GM23248 (cell line): ENCODE measurements at regions not wholly inside any gene's neighbourhood (a gene's known extent, or its start where the extent isn't known, plus 50 kb on each side); places are given as distances from the start of the nearest gene placed in this dataset.

Source experiments
- EZH2 ChIP-seq: fragments of 200-600 bp; sonication (generic); IDR thresholded peaks from 2 replicates; pipeline ENCODE4 v1.6.1; 2018; ENCODE audit warnings: antibody characterized with exemption, mild to moderate bottlenecking; ENCODE audit not compliant: insufficient read depth, poor library complexity, severe bottlenecking
- EZH2phosphoT487 ChIP-seq: fragments of 200-600 bp; sonication (generic); IDR thresholded peaks from 2 replicates; pipeline ENCODE4 v1.6.1; 2018; ENCODE audit warnings: antibody characterized with exemption, moderate library complexity, mild to moderate bottlenecking, low read depth; ENCODE audit not compliant: insufficient read depth

GRCh38 chr6:105836379-105836778 is 249.8 kb upstream of the PRDM1 start:
- no peak for TF ChIP-seq EZH2
- no peak for TF ChIP-seq EZH2phosphoT487
